Fibroblast of the aortic adventitia (primary cell): ENCODE measurements at regions not wholly inside any gene's neighbourhood (a gene's known extent, or its start where the extent isn't known, plus 50 kb on each side); places are given as distances from the start of the nearest gene placed in this dataset.

ENCODE experiments used
- DNase-seq: peaks from one replicate; pipeline ENCODE4 v3.0.0-alpha.2; 2010; ENCODE audit warnings: low read depth
- H3K4me3 ChIP-seq: 2 replicates; pipeline ENCODE4 v1.5.1; 2011; ENCODE audit warnings: low read depth, mild to moderate bottlenecking, control low read depth, low read length, moderate library complexity
- TF ChIP-seq, protein P1 (sequence below): IDR thresholded peaks from 2 replicates; pipeline ENCODE4 v1.5.1; 2011; ENCODE audit warnings: mild to moderate bottlenecking, low read length, control low read depth, inconsistent platforms; ENCODE audit not compliant: insufficient read depth

DNA sequence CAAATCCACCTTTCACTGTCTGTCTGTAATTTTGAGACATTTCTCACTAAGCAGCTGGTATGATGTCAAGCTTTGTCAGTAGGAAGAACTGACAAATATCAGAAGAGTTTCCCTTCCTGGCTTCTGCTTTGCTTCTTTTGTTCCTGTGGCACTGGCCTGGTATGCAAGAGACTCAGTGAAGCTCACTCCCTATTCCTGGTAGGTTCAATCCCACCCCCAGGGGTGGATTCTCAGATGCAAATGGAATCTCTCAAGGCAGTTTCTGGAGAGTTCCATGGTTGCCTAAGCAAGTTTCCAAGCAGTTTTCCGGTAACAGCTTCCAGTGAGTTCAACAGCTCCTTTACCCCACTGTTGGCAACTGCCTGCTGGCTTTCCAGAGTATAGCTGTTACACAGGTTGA, 683.4 kb downstream of the PTPRC start:
- DNase-seq: no peak
- H3K4me3 ChIP-seq: no peak overlapping the region
- TF ChIP-seq, protein P1, sequence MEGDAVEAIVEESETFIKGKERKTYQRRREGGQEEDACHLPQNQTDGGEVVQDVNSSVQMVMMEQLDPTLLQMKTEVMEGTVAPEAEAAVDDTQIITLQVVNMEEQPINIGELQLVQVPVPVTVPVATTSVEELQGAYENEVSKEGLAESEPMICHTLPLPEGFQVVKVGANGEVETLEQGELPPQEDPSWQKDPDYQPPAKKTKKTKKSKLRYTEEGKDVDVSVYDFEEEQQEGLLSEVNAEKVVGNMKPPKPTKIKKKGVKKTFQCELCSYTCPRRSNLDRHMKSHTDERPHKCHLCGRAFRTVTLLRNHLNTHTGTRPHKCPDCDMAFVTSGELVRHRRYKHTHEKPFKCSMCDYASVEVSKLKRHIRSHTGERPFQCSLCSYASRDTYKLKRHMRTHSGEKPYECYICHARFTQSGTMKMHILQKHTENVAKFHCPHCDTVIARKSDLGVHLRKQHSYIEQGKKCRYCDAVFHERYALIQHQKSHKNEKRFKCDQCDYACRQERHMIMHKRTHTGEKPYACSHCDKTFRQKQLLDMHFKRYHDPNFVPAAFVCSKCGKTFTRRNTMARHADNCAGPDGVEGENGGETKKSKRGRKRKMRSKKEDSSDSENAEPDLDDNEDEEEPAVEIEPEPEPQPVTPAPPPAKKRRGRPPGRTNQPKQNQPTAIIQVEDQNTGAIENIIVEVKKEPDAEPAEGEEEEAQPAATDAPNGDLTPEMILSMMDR: no peak

DNA sequence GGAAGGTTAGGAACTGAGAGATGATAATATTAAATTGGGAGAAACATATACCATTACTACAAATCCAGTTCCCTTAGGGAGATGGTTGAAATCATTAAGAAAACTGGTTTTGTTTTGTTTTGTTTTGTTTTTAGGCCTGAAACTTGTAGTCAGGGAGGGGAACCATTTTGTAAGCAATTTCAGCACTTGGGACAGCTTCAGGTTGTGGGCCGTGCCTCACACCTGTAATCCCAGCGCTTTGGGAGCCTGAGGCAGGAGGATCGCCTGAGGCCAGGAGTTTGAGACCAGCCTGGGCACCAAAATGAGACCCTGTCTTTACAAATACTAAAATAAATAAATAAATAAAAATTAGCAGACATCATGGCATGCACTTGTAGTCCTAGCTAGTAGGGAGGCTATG, 694.3 kb upstream of the NR5A2 start:
- no peak for DNase-seq
- TF ChIP-seq, protein P1: no peak
- no peak overlapping the region for H3K4me3 ChIP-seq

DNA sequence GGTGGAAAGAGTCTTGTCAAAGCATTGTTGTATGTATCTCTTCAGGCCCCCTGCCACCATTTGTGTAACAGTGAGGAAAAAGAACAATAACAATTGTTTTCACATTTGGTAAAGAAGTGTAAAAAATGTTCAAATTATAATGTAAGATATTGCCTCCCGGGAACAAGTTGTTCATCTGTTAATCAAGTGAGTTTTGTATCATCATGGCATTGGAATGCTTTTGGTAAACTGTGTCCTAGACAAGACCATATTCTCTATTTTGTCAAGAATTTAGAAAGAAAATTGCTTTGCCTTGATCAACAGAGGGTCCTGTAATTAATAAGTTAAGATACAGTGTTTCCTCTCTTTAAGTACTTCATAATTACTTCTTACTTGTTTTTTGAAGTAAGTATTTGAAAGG, 692.0 kb upstream of the NR5A2 start:
- no peak overlapping the region for H3K4me3 ChIP-seq
- TF ChIP-seq, protein P1: no peak
- peak; percentile 15 for DNase-seq

DNA sequence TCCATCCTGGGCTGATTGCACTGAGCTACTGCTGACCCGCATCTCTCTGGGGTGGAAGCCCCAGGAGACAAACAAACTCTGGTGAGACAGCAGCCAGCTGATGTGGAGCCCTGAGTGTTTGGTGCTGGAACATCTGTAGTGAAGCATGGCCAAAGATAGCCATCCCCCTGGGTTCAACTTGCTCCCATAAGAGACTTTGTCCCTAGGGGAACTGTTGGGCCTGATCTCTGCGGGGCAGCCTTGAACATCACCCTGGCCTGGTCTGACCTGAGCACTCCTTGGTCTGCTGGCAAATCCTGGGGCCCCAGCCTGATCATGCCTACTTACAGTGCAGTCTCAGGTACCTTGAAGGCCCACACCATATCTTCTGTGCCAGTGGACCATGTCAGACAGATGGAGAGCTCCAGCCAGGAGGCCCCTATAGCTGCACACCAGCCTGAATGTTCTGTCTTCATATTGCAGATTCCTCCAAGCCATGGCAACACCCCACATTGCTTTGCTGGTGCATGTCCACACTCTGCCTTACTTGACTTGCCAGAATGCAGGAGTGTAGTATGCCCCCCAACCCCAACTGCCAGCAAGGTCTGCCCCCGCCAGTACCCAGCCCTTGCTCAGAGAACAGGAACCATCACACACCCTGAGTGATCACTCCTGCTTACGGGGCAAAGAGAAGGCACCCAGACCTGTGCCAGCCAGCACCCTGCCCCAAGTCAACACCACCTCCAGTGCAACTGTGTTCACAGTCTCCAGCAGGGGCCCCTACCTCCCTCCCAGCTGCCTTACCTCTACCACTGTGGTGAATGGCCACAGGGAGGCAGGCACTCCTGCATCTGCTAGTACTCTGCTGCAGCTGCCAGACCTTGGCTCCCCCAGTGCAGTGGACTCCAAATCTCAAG, 690.5 kb upstream of the NR5A2 start:
- no peak for DNase-seq
- TF ChIP-seq, protein P1: no peak
- H3K4me3 ChIP-seq: no peak overlapping the region

DNA sequence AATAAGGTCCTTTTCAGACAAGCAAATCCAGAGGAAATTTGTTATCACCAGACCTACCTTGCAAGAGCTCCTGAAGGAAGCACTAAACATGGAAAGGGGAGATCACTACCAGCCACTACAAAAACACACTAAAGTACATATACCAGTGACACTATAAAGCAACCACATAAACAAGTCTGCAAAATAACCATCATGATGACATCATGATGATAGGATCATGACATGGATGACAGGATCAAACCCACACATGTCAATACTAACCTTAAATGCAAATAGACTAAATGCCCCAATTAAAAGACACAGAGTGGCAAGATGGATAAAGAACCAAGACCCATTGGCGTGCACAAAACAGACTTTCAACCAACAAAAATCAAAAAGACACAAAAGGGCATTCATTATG, 688.8 kb upstream of the NR5A2 start:
- H3K4me3 ChIP-seq: no peak overlapping the region
- TF ChIP-seq, protein P1: no peak

DNA sequence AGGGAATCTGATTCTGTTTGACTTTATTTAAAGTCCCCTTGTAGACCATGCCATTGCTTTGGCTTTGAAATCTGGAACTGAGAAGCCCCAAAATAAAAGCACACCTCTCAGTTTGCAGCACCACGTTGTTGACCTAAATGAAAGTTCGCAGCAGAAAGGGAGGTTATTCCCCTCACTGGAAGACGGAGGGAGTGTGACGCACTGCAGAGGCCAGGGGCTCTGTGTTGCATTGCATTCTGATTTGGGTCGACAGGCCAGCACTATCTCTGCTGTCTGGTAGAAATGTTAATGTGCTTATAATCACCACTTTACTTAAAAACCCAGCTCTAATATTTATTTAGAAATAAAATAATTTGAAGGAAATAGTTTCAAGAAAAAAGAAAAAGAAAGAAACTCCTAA, 675.2 kb upstream of the NR5A2 start:
- DNase-seq: no peak
- TF ChIP-seq, protein P1: no peak

More for the DNA sequence above, 688.8 kb upstream of the NR5A2 start:
- no peak for DNase-seq

More for the DNA sequence above, 675.2 kb upstream of the NR5A2 start:
- H3K4me3 ChIP-seq: no peak overlapping the region
